PC-3 (cell line): ENCODE measurements at regions not wholly inside any gene's neighbourhood (a gene's known extent, or its start where the extent isn't known, plus 50 kb on each side); places are given as distances from the start of the nearest gene placed in this dataset.

Experiments
- ATAC-seq: fragments of 200-7000 bp; cut with Tn5 transposase; 2 replicates; pipeline ENCODE4 v1.9.1; 2020; ENCODE audit warnings: mild to moderate bottlenecking, moderate library complexity
- BruUV-seq: library from RNA; stranded (reverse); fragments of 400-500 nt; replicated peaks from 2 replicates; lab custom pipeline; 2021; lab: Mats Ljungman, UMichigan
- CTCF ChIA-PET: fragments of 300-600 bp; sonication (Branson Sonifier 250); formaldehyde crosslinking; loops from one replicate; lab custom pipeline; 2022; ENCODE audit warnings: antibody characterized with exemption; lab: Charles Lee
- POLR2A ChIA-PET: fragments of 300-600 bp; sonication (Branson Sonifier 250); formaldehyde crosslinking; loops from one replicate; lab custom pipeline; 2022; ENCODE audit warnings: antibody characterized with exemption; ENCODE audit not compliant: unreplicated experiment; lab: Charles Lee
- DNase-seq: peaks from one replicate; pipeline ENCODE4 v3.0.0-alpha.2; 2015
- H2AFZ ChIP-seq: fragments of 300-600 bp; sonication (generic); 2 replicates; pipeline ENCODE4 v1.6.0; 2016; ENCODE audit warnings: antibody characterized with exemption, low read length
- H3F3A ChIP-seq: fragments of 300-600 bp; sonication (generic); one replicate; pipeline ENCODE4 v1.6.0; 2017; ENCODE audit warnings: antibody characterized with exemption, low read length, control low read depth, mild to moderate bottlenecking; ENCODE audit not compliant: unreplicated experiment
- H3K27ac ChIP-seq: fragments of 300-600 bp; sonication (generic); 2 replicates; pipeline ENCODE4 v1.5.1; 2016; ENCODE audit warnings: mild to moderate bottlenecking, low read length
- H3K27me3 ChIP-seq: fragments of 300-600 bp; sonication (generic); 2 replicates; pipeline ENCODE4 v1.6.1; 2016; ENCODE audit warnings: low read length, mixed read lengths
- H3K36me3 ChIP-seq: fragments of 300-600 bp; sonication (generic); 2 replicates; pipeline ENCODE4 v1.6.1; 2016; ENCODE audit warnings: low read depth, mixed run types, low read length, mixed read lengths
- H3K4me1 ChIP-seq: fragments of 300-600 bp; sonication (generic); 2 replicates; pipeline ENCODE4 v1.5.1; 2016; ENCODE audit warnings: low read length; ENCODE audit not compliant: insufficient read depth
- H3K4me2 ChIP-seq: fragments of 300-600 bp; sonication (generic); 2 replicates; pipeline ENCODE4 v1.6.0; 2016; ENCODE audit warnings: low read length
- H3K4me3 ChIP-seq: fragments of 300-600 bp; sonication (generic); 2 replicates; pipeline ENCODE4 v1.5.1; 2016; ENCODE audit warnings: mild to moderate bottlenecking, low read length, mixed read lengths
- H3K79me2 ChIP-seq: fragments of 300-600 bp; sonication (generic); 2 replicates; pipeline ENCODE4 v1.6.1; 2017; ENCODE audit warnings: low read length, mixed read lengths
- H3K9ac ChIP-seq: fragments of 300-600 bp; sonication (generic); 2 replicates; pipeline ENCODE4 v1.6.0; 2016; ENCODE audit warnings: mild to moderate bottlenecking, low read length
- H3K9me2 ChIP-seq: fragments of 300-600 bp; sonication (generic); replicated peaks from 2 replicates; pipeline ENCODE4 v1.6.1; 2016; ENCODE audit warnings: mixed run types, low read length, mixed read lengths
- H3K9me3 ChIP-seq: fragments of 300-600 bp; sonication (generic); 2 replicates; pipeline ENCODE4 v1.6.1; 2016; ENCODE audit warnings: low read length, mixed read lengths
- H4K20me1 ChIP-seq: fragments of 300-600 bp; sonication (generic); 2 replicates; pipeline ENCODE4 v1.6.1; 2016; ENCODE audit warnings: low read length, mixed read lengths
- CTCF ChIP-seq: fragments of 300-600 bp; sonication (generic); conservative IDR thresholded peaks from 2 replicates; pipeline ENCODE4 v1.5.1; 2017; ENCODE audit warnings: antibody characterized with exemption, low read depth, mild to moderate bottlenecking, low read length
- EZH2 ChIP-seq: fragments of 300-600 bp; sonication (generic); IDR thresholded peaks from one replicate; pipeline ENCODE4 v1.6.1; 2017; ENCODE audit warnings: antibody characterized with exemption, mild to moderate bottlenecking, low read length; ENCODE audit not compliant: unreplicated experiment
- EZH2phosphoT487 ChIP-seq: fragments of 300-600 bp; sonication (generic); IDR thresholded peaks from 2 replicates; pipeline ENCODE4 v1.6.1; 2018; ENCODE audit warnings: mild to moderate bottlenecking, antibody characterized with exemption, low read length, borderline replicate concordance
- intact Hi-C: fragments of 100-400 bp; cut with micrococcal nuclease; formaldehyde crosslinking; loops from 2 replicates; pipeline ENCODE4 v1.9.0; 2023

- H3K9me3 ChIP-seq, result no peaks in the 10 kb centered on the region
- no peaks in the 10 kb centered on the region for H3F3A ChIP-seq
- POLR2A ChIA-PET, result no interaction called here
- no TSS peak for BruUV-seq
- H3K4me2 ChIP-seq, result no peak overlapping the region
- H3K36me3 ChIP-seq, result no peaks in the 10 kb centered on the region
- H2AFZ ChIP-seq, result no peak overlapping the region
- DNase-seq (peak; percentile 49), ATAC-seq (no peak)
- no peaks in the 10 kb centered on the region for H3K9me2 ChIP-seq
- TF ChIP-seq EZH2phosphoT487 (no peak), CTCF (no peak)
- H3K27me3 ChIP-seq, result no peaks in the 10 kb centered on the region
- H3K9ac ChIP-seq, result no peak overlapping the region
- no peaks in the 10 kb centered on the region for H4K20me1 ChIP-seq
- intact Hi-C loops, result no loop called here
- no peaks in the 10 kb centered on the region for H3K79me2 ChIP-seq
- CTCF ChIA-PET, result no interaction called here
- no peak overlapping the region for H3K4me3 ChIP-seq
- H3K4me1 ChIP-seq, result no peaks in the 10 kb centered on the region
- no peak overlapping the region for H3K27ac ChIP-seq
These were observed 177.6 kb downstream of the CPE start for GRCh38 chr4:165556383-165556782.

DNA sequence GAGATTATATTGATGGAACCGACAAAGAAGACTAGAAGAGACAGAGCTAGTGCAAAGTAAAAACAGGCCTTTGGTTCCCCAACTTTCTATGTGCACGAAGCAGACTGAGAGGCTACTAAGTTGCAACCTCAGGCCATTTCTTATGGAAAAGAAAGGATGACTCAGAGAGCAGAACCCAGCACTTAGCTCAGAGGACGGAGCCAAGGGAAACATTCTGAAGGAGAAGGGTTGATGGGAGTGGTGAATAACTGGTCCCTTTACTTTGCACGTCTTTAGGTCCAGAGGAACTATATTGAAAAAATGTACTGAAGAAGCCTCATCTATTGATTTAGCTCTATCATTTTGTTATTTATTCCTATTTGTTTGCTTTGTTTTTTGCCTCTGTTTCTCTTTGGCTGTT is 182.1 kb downstream of the CPE start:
- intact Hi-C loops, result no loop called here
- no peaks in the 10 kb centered on the region for H3K79me2 ChIP-seq
- no peaks in the 10 kb centered on the region for H3K36me3 ChIP-seq
- no TSS peak for BruUV-seq
- no peak overlapping the region for H3K9ac ChIP-seq
- H2AFZ ChIP-seq, result no peak overlapping the region
- TF ChIP-seq EZH2phosphoT487 (no peak), CTCF (no peak), EZH2 (no peak)
- ATAC-seq (no peak), DNase-seq (no peak)
- ChIA-PET CTCF (no interaction called here), POLR2A (no interaction called here)
- H3K27me3 ChIP-seq, result no peaks in the 10 kb centered on the region
- no peaks in the 10 kb centered on the region for H3F3A ChIP-seq
- H3K27ac ChIP-seq, result no peak overlapping the region
- H4K20me1 ChIP-seq, result no peaks in the 10 kb centered on the region
- H3K4me2 ChIP-seq, result no peak overlapping the region
- H3K4me1 ChIP-seq, result peaks cover 10% of the 10 kb centered on the region; the same call in 1 of the 2 replicates
- no peaks in the 10 kb centered on the region for H3K9me2 ChIP-seq
- no peak overlapping the region for H3K4me3 ChIP-seq
- H3K9me3 ChIP-seq, result no peaks in the 10 kb centered on the region

DNA sequence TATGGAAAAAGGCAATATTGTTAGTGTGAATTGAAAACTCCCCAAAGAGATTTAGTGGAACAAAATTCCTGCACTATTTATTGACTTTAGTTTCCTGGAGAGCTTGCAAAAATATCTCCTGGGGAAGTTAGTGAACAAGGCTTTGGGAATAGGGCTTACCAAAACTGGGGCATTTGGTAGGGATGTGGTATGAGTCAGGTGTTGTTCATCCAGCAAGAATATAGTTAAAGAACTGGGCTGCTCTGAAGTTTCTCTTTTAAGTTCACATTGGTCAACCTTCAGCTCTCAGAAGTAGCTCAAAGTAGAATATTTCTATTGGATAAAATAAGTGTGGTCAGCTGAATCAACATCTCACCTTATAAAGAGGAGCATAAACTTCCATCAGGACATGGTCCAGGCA is 185.0 kb downstream of the CPE start:
- no peak overlapping the region for H3K27ac ChIP-seq
- DNase-seq (peak; percentile 54), ATAC-seq (peak; percentile 60)
- H3K9ac ChIP-seq, result no peak overlapping the region
- H3K79me2 ChIP-seq, result no peaks in the 10 kb centered on the region
- no peaks in the 10 kb centered on the region for H3K9me2 ChIP-seq
- ChIA-PET CTCF (no interaction called here), POLR2A (no interaction called here)
- H3K4me3 ChIP-seq, result no peak overlapping the region
- H2AFZ ChIP-seq, result no peak overlapping the region
- H3K27me3 ChIP-seq, result no peaks in the 10 kb centered on the region
- H4K20me1 ChIP-seq, result no peaks in the 10 kb centered on the region
- no TSS peak for BruUV-seq
- TF ChIP-seq EZH2, result no peak
- TF ChIP-seq EZH2phosphoT487, result no peak
- no peak for TF ChIP-seq CTCF
- H3K36me3 ChIP-seq, result no peaks in the 10 kb centered on the region
- H3K9me3 ChIP-seq, result no peaks in the 10 kb centered on the region
- peaks cover 10% of the 10 kb centered on the region; the same call in 1 of the 2 replicates for H3K4me1 ChIP-seq
- no peaks in the 10 kb centered on the region for H3F3A ChIP-seq
- H3K4me2 ChIP-seq, result no peak overlapping the region
- intact Hi-C loops, result no loop called here
